PFSK-1 (cell line): ENCODE measurements at regions not wholly inside any gene's neighbourhood (a gene's known extent, or its start where the extent isn't known, plus 50 kb on each side); places are given as distances from the start of the nearest gene placed in this dataset.

Experiments
- POLR2AphosphoS5 ChIP-seq: IDR thresholded peaks from 2 replicates; pipeline ENCODE4 v1.6.1; 2012; ENCODE audit warnings: low read depth, mild to moderate bottlenecking, control low read depth, low read length, moderate library complexity
- TAF1 ChIP-seq: IDR thresholded peaks from 2 replicates; pipeline ENCODE4 v1.6.1; 2012; ENCODE audit warnings: low read length, control low read depth, borderline replicate concordance; ENCODE audit not compliant: insufficient read depth

- TF ChIP-seq TAF1: no peak
- no peak for TF ChIP-seq POLR2AphosphoS5
These were observed 183.4 kb downstream of the NFKBIZ start for GRCh38 chr3:102032491-102033383.
